HG03457 (cell line): ENCODE measurements at regions not wholly inside any gene's neighbourhood (a gene's known extent, or its start where the extent isn't known, plus 50 kb on each side); places are given as distances from the start of the nearest gene placed in this dataset.
A peak's percentile ranks its signal among the peaks of the same experiment; 100 is the strongest.

Experiments used
- ATAC-seq: cut with Tn5 transposase; IDR thresholded peaks from one replicate; pipeline ENCODE4 v1.9.1; 2021; ENCODE audit warnings: moderate number of reproducible peaks; ENCODE audit not compliant: unreplicated experiment

DNA sequence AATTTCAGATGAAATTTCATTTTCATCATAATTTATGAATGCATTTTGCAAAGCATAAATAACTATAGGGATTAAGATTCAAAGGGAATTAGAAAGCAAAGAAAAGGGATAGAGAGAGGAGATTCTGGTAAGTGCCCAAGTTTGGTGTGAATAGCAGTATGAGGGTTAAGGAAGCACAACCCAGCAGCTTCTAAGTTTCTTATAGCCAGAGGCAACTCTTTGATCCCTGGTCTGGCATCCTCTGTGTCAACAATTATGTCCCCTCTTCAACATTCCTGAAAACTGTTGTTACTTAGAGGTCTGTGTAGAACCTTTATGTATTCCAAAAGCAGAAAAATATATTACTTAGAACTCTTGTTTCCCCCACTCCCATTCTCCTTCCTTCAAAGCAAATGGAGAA is 171.6 kb upstream of the SATB2 start:
- ATAC-seq, result no peak

DNA sequence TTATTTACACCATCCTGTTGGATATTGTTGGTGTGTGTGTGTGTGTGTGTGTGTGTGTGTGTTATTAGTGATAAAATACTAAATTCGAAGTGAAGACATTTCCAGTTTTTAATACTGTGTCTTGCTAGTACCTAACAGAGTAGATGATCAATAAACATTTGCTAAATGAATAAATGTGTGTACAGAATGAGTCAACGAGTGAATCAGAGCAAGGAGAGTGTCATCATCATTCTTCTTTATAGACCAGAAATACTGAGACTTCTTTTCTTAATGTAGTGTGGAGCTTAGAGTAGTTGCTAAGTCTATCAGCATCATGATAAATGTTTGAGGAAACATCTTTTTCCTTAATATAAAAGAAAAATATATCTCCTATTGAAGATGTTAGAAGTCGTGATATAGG is 169.7 kb upstream of the SATB2 start:
- no peak for ATAC-seq

DNA sequence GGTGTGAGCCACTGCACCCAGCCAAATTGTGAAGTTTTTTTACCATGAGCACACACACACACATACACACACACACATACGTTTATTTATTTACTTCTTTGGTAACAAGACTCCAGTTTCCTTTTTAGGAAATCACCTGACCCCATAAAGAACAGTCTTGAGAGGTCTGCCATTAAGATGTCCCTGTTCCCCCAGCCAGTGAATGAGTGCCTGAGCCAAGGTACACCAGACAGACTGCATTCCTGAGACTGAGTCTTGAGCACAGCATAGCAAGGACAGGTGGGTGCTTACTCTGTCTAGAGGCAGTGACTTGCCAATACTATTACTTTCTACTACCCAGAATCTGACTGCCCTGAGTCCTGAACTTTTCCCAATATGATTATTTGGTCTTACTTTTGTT is 167.2 kb upstream of the SATB2 start:
- ATAC-seq, result no peak

DNA sequence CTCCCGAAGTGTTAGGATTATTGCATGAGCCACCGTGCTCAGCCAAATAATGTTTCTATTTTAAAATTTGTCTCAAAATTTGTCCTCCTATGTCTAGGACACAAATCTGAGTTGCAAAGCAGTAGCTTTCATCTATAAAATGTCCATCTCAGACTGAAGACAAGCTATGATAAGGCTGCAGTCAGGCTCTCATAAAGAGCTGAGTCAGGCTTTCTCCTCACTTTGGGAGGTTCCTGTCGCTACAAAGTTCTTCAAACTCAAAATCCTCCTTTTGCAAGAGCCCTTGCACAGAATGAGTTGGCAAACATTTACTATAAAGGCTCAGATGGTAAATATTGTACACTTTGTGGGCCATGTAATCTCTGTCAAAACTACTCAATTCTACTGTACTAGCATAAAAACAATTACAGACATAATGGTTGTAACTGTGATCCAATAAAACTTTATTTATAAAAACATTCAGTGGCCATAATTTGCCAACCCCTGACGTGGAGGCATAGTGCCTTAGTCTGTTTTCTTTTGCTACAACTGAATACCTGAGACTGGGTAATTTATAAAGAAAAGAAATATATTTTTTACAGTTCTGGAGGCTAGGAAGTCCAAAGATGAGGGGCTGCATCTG is 154.9 kb upstream of the SATB2 start:
- no peak for ATAC-seq

DNA sequence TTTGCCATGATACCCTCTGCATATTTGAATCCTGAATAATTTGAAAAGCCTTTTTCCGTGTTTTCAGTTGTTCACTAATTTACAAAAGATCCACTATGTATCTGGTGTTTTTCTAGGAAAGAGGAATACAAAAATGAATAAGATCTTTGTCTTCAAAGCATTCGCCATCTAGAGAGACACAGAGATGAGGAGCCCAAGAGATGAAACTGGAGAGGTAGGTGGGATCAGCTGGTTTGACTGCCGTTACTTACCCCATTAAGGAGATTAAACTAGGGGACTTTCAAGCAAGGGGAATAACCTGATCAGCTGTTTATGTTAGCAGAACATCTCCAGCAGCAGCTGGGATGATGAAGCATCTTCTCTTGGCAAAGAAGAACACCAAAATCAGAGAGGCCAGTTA is 150.2 kb upstream of the SATB2 start:
- no peak for ATAC-seq

DNA sequence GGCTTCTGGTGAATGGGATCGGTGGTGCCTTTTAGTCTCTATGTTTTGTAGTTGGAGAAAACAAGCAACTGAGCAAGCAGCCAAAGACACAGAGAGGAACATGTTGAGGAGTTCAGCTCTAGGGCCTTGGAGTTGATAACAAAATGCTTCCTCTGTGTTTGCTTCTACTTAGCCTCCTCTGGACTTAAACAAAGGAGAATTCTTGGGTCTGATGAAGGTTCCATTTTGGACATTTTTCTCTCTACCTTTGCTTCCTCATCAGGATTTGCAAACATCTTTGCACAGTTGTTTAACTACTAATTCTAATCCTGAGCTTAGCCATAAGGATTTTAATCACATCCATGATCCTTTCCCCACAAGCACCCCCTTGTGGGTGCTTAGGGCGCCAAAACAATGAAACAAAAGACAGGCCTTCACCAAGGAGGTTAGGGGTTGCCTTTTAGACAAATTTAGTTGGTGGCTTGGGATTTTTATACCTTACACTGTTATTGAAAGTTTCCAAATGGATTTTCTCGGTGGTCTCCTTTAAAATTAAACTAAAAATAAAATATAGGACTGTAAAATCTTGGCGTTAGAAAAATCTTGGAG is 148.5 kb upstream of the SATB2 start:
- ATAC-seq, result no peak

DNA sequence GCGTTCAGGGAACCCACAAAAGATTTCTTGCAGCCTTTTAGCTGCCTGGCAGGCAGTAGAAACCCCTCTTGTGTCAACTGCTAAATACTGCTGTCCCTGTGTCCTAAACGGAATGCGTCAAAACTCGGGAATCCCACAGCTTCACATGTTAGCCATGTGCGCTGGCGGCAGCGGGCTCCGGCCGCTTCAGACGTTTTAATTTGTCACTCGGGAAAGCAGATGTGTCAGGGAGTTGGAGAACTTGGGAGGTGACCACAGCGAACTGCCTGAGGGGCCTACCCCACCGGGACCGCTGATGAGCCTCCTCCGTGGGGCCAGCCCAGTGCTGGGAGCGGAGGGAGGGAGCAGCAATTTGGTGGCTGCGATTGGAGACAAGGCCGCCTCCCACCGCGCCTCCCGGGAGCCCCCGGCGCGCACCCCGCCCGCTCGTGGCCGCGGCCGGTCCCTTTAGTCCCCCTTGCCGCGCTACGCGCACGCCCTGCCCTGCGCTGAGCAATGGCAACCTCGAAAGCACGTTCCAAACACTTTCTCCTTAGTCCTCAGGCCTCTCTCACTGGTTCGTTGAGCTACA is 146.1 kb upstream of the SATB2 start:
- no peak for ATAC-seq

DNA sequence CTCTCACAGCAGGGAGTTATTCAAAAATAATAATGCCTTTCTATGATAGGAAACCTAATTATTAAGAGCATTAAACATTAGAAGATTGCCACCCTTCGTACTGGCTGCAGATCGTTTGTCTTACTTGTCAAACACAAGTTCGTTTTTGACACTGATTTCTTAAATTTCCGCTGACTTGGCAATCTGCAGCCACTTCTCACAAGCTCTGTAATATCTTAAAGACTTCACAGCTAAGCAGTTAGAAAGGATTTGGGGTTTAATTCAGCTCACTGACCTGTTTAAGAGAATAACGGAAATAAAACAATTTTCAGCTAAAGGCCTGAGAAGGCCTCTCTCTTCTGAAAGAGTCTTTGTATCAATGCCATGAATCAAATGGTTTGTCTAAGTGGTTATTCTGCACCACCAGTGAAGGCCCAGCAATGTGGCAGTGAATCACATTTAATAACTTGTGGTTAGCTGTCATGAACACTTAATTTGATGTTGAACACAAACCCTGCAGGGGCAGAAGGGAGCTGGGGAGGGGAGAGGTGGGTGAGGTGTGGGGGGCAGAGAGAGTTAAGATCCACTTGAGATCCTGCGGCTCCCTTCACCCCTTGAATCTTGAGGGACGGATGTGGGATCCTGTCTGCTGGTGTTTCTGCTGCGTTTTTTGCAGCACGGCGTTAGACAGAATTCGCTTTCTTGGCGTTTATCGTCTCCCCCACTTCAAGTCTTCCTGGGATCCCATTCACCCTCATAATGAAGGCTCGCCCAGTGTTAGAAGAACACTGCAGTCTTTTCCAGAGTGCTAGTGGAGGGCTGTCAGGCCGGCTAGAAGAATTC is 145.4 kb upstream of the SATB2 start:
- ATAC-seq, result no peak

DNA sequence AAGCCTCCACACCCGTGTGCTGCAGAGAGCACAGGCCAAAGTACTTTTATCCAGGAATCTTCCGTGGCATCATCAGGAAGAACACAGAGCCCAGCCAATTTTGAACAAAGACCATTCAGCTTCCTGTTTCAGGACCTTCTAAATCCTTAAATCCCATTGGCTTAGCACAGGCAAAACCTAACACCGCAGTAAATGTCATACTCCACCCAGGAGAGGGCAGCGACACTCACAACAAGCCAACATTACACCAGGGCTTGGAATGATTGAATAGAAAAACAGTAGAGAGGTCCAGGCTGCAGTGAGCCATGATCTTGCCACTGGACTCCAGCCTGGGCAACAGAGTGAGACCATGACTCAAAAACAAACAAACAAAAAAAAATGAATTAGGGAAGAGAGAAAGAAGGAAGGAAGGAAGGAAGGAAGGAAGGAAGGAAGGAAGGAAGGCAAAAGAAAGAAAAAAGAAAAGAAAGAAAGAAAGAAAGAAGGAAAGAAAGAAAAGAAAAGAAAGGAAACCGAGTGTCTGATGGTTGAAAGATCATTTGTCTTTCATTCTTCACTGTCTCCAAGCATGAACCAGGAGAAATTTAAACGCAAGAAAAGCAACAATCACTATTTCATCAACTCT is 144.6 kb upstream of the SATB2 start:
- ATAC-seq, result peak; percentile 74

DNA sequence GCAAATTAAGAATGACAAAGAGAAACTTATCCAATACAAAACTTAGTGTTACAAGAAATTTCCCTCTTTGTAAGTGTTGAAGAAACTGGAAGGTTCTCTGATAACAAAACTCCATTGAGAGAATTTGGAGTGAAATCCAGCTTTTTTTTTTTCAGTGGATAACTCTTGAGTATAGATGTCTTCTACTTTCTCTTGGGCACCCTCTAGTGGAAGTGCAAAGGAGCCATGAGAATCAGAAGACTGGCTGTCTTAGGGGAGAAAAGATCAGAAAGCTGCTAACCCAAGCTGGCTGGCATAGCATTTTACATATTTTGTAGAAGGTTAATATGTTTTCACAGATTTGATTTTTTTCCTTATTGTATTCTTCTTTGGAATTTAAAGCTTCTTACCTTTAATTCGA is 138.8 kb upstream of the SATB2 start:
- ATAC-seq, result no peak

DNA sequence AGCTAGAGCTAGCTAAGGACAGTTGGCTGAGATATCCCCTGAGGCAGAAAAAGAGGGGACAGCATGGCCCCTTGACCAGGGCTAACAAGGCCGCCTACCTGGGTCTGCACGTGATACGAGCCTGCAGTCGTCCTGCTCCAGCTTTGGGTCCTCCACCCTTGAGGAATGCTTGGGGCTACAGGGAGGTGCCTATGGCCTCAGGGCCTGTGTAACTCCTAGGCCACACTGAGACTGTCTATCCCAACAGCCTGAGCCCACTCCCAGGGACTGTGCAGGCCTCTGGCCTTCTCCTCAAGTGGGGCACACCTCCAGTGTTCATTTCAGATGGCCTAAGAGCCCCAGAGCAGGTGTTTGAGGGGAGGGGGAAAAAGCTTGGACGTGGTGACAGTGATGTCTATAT is 136.7 kb upstream of the SATB2 start:
- no peak for ATAC-seq

DNA sequence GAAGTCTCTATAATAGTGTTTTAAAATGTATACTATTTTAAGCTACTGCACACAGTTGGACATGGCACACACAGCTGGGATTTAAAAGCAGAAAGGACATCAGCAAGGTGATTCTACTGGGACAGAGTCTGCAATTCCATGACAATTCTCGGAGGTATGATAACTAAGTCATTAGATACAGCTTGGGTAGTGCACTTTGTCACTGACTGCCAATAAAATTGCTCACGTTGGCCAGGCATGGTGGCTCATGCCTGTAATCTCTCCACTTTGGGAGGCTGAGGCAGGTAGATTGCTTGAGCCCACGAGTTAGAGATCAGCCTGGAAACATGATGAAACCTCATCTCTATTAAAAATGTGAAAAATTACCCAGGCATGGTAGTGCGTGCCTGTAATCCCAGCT is 134.1 kb upstream of the SATB2 start:
- ATAC-seq, result no peak

DNA sequence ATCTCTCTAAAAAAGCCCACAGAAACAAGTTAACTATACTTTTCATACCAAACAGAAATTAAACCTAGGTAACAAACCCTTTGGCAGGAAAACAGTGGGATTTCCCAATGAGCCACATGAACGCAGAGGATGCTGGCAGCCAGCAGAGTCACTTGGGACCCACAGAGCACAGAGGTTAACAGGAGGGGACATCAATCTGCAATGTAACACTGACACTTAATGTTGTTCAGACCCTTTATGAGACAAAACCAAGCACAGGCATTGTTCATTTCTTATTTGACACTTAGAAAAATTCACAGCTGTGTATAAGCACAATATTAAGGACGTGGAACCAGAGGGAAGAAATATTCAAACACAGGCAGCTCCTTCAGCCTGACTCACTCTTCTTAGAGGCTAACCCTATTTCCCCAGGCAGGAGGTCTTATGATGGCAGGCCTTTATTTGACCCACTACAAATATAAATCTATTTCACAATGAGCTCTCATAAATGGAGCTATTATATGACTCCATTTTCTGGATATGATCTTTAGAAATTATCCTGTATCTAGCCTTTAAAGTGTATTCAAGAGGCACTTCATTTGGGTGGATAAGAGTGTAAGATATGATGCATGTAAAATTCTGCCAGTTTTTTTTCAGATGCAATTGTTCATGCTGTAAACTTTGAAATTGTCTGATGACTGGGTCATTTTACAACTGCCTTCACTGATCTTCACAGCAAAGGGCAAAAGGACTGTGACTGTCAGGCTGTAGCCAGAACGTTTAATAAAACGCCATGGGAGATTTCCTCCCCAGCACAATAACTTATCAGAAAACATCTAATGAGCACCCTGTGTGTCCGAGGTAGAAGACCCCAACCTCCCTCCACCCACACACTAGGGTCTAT is 132.8 kb upstream of the SATB2 start:
- no peak for ATAC-seq

DNA sequence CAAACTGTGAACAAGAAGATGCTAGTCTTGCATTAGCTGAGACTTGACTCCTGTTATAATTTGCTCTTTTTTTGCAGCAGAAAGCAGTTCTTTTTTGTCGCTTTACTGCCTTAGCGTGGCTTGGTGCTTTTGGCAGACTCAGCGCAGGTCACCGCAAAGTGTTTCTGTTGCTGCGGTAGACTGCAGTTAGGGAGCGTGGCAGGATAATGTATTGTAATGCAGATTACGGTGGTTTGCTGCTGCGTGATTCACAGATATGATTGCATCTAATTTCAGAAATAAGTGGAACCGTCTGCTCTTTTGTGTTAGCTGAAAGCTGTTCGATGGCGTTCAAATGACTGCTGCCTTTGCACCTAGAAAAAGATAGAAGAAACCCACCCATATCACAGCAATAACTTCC is 131.6 kb upstream of the SATB2 start:
- no peak for ATAC-seq

DNA sequence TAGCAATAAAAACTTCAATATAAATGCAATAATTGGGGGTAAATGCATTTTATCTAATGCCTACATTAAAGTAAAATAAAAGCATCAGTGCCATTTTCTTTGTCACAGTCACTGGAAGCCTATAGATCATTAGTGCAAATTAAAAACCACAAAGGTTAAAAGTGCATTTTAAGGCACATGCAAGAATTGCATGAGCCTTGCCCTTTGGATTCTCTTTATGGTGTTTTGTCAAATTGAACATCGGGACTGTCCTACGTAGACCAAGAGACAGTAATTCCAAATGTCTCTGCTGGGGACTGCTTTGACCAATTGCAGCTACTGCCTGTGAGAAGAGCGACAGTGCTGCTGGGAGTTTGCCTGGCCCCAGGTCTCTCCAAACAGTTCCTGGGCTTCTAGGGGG is 130.3 kb upstream of the SATB2 start:
- no peak for ATAC-seq

DNA sequence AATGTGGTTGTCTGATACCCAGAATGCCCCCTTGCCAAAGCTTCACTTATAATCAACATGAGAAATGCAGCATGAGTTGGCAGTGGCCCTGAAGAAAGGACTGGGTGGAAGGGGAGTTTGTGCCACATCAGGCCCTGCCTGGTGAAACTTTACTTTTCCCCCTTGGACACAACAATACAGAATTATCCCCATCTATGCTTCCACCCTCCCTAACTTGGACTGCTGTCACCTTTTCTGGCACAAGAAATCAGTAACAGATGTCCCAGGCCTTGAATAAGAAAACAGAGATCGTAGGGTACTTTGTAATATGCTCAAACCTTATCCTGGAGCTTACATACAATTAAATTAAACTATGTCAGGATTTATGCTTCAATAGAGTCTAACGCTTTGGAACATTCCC is 128.9 kb upstream of the SATB2 start:
- no peak for ATAC-seq

DNA sequence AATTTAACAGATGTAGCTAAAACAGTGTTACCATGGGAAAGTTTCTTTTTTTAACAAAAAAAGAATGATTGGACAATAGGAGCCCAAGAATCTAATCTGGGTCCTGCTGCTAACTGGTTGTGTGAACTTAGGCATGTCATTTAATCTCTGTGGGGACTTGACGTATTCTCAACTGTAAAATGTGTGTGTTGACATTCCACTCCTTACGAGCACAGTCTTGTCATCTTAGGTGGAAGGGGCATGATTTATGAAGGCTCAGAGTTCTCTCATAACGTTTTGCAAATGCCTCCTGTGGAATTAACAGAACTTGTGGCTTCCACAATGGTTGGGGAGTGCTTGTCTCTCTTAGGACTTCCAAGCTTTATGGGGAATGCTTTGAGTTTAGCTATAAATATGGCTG is 125.9 kb upstream of the SATB2 start:
- ATAC-seq, result no peak

DNA sequence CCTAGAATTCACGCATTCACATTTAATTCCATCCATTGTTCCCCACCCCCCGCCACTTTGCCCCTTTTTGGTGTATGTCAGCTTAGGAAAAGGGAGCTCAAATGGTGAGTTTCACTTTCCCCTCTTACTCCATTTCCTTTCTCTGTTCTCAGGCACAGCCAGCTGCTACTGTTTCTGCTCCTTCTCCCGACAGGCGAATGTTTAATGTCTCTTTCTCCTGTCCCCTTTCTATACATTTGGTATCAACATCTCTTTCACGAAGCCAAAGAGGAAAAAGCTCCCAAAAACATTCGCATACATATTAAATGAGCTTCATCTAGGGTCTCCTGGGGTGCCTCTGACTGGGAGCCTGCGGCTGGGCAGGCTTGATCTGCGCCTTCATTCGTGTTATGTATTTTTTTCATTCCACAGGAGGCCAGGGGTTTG is 124.2 kb upstream of the SATB2 start:
- ATAC-seq, result no peak

DNA sequence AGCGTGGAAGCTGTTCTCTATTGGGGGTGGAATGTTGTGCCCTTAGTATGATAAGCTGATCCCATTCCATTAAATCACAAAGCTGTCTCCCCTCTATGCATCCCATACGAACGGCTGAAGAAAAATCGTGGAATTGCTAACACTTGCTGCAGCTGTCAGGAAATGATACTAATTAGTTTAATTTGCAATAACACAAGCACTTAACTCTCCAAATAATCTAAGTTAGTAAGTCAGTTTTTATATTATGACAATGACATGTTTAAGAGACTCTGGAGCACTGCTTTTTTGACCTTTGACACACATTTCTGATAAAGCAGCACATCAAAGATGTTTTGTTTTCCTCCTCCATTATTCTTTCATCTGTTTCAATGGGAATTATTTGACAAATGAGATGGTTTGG is 123.7 kb upstream of the SATB2 start:
- ATAC-seq, result no peak

DNA sequence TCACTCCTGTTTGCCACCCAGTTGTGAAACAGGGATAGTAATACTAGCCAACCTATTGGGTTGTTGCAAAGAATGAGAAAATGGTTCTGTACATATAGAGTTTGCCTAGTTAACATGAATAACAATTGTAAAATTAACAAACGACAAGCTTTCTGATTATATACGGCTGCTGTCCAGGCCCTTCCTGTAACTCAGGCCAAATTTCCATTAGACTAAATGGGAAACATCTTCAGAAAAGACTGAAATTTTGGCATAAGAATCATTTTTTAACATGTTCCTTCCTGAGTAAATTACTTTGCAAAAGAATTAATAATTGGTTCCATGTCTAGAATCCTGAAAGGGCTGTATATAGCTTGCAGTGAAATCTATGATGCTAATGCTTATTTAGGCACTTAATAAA is 117.7 kb upstream of the SATB2 start:
- ATAC-seq, result no peak

DNA sequence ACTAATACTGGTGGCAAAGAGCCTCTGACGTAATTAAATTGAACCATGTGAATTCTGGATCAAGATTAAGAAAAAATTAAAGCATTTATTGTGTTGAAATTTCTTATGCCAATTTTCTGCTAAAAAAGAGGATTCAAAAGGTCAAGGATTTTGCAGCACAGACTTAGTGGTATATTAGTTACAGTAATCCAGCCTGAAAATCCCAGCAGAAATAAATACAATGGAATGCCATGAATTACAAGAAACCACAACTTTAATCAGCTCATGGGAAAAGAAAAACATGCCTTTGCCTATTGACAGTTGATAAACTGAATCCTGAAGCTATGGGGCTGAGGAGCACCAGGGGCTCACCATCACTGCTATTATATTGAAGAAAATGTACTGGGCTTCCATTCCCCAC is 114.8 kb upstream of the SATB2 start:
- no peak for ATAC-seq
